Activated CD8-positive, alpha-beta memory T cell treated with anti-CD3 and anti-CD28 coated beads, Interleukin-2, amount 10 ng/mL, durations not matched to agents 7 days and 5 days (primary cell): ENCODE measurements at regions not wholly inside any gene's neighbourhood (a gene's known extent, or its start where the extent isn't known, plus 50 kb on each side); places are given as distances from the start of the nearest gene placed in this dataset.

Experiments used
- ATAC-seq: fragments of 150-1000 bp; cut with Tn5 transposase; one replicate; pipeline ENCODE4 v1.10.0; 2021; ENCODE audit warnings: moderate library complexity
- CTCF ChIA-PET: fragments of 350-600 bp; sonication (Branson Sonifier 250); formaldehyde crosslinking; loops from one replicate; lab custom pipeline; 2021; ENCODE audit warnings: antibody characterized with exemption; lab: Charles Lee
- DNase-seq: peaks from one replicate; pipeline ENCODE4 v3.0.0-alpha.2; 2020
- H3K27ac Mint-ChIP-seq: one replicate; pipeline ENCODE4 v1.8.0; 2021; ENCODE audit warnings: mild to moderate bottlenecking, mixed read lengths
- H3K27me3 Mint-ChIP-seq: one replicate; pipeline ENCODE4 v1.8.0; 2021; ENCODE audit warnings: mixed read lengths
- H3K36me3 Mint-ChIP-seq: one replicate; pipeline ENCODE4 v1.8.0; 2021; ENCODE audit warnings: mild to moderate bottlenecking, mixed read lengths
- H3K4me1 Mint-ChIP-seq: one replicate; pipeline ENCODE4 v1.8.0; 2021; ENCODE audit warnings: mixed read lengths
- H3K4me3 Mint-ChIP-seq: one replicate; pipeline ENCODE4 v1.8.0; 2021; ENCODE audit warnings: mild to moderate bottlenecking, moderate library complexity, mixed read lengths
- H3K9me3 Mint-ChIP-seq: one replicate; pipeline ENCODE4 v1.8.0; 2022; ENCODE audit warnings: low read depth, mixed read lengths

GRCh38 chr13:109666656-109667055, 119.7 kb downstream of the IRS2 start:
- H3K27ac Mint-ChIP-seq: no peak overlapping the region
- no peaks in the 10 kb centered on the region for H3K4me1 Mint-ChIP-seq
- ATAC-seq (no peak), DNase-seq (no peak)
- CTCF ChIA-PET: no interaction called here
- no peaks in the 10 kb centered on the region for H3K27me3 Mint-ChIP-seq
- peaks cover 2% of the 10 kb centered on the region for H3K9me3 Mint-ChIP-seq
- H3K4me3 Mint-ChIP-seq: no peak overlapping the region
- H3K36me3 Mint-ChIP-seq: no peaks in the 10 kb centered on the region

GRCh38 chr13:109665781-109666249, 120.6 kb downstream of the IRS2 start:
- CTCF ChIA-PET: no interaction called here
- H3K36me3 Mint-ChIP-seq: no peaks in the 10 kb centered on the region
- peaks cover 2% of the 10 kb centered on the region for H3K9me3 Mint-ChIP-seq
- ATAC-seq: no peak
- DNase-seq: no peak
- H3K27me3 Mint-ChIP-seq: no peaks in the 10 kb centered on the region
- H3K27ac Mint-ChIP-seq: no peak overlapping the region
- no peaks in the 10 kb centered on the region for H3K4me1 Mint-ChIP-seq
- no peak overlapping the region for H3K4me3 Mint-ChIP-seq

GRCh38 chr13:109665240-109665639, 121.1 kb downstream of the IRS2 start:
- no peak overlapping the region for H3K4me3 Mint-ChIP-seq
- no peak overlapping the region for H3K27ac Mint-ChIP-seq
- ATAC-seq (no peak), DNase-seq (no peak)
- H3K9me3 Mint-ChIP-seq: peaks cover 2% of the 10 kb centered on the region
- H3K27me3 Mint-ChIP-seq: no peaks in the 10 kb centered on the region
- CTCF ChIA-PET: no interaction called here
- H3K36me3 Mint-ChIP-seq: no peaks in the 10 kb centered on the region
- H3K4me1 Mint-ChIP-seq: no peaks in the 10 kb centered on the region

- H3K36me3 Mint-ChIP-seq: no peaks in the 10 kb centered on the region
- no peak overlapping the region for H3K4me3 Mint-ChIP-seq
- ATAC-seq (no peak), DNase-seq (no peak)
- CTCF ChIA-PET: no interaction called here
- no peaks in the 10 kb centered on the region for H3K27me3 Mint-ChIP-seq
- no peaks in the 10 kb centered on the region for H3K4me1 Mint-ChIP-seq
- H3K27ac Mint-ChIP-seq: no peak overlapping the region
- H3K9me3 Mint-ChIP-seq: peaks cover 7% of the 10 kb centered on the region
These were observed 129.0 kb downstream of the IRS2 start for GRCh38 chr13:109657395-109657794.

GRCh38 chr13:109656206-109656605, 130.2 kb downstream of the IRS2 start:
- no peak overlapping the region for H3K4me3 Mint-ChIP-seq
- no peak for DNase-seq
- peaks cover 7% of the 10 kb centered on the region for H3K9me3 Mint-ChIP-seq
- H3K27ac Mint-ChIP-seq: no peak overlapping the region
- no peaks in the 10 kb centered on the region for H3K27me3 Mint-ChIP-seq
- no peak for ATAC-seq
- CTCF ChIA-PET: no interaction called here
- H3K4me1 Mint-ChIP-seq: no peaks in the 10 kb centered on the region
- H3K36me3 Mint-ChIP-seq: no peaks in the 10 kb centered on the region

- CTCF ChIA-PET: no interaction called here
These were observed 130.8 kb downstream of the IRS2 start for GRCh38 chr13:109655611-109656010.

GRCh38 chr13:109655206-109655600, 131.2 kb downstream of the IRS2 start:
- CTCF ChIA-PET: no interaction called here
- DNase-seq (no peak), ATAC-seq (no peak)
- H3K4me3 Mint-ChIP-seq: no peak overlapping the region
- peaks cover 7% of the 10 kb centered on the region for H3K9me3 Mint-ChIP-seq
- H3K36me3 Mint-ChIP-seq: no peaks in the 10 kb centered on the region
- H3K4me1 Mint-ChIP-seq: no peaks in the 10 kb centered on the region
- no peaks in the 10 kb centered on the region for H3K27me3 Mint-ChIP-seq
- H3K27ac Mint-ChIP-seq: no peak overlapping the region

More at GRCh38 chr13:109655611-109656010, 130.8 kb downstream of the IRS2 start:
- peaks cover 7% of the 10 kb centered on the region for H3K9me3 Mint-ChIP-seq
- ATAC-seq (no peak), DNase-seq (no peak)
- no peak overlapping the region for H3K4me3 Mint-ChIP-seq
- no peaks in the 10 kb centered on the region for H3K4me1 Mint-ChIP-seq
- no peaks in the 10 kb centered on the region for H3K36me3 Mint-ChIP-seq
- no peak overlapping the region for H3K27ac Mint-ChIP-seq
- no peaks in the 10 kb centered on the region for H3K27me3 Mint-ChIP-seq

- no peak for ATAC-seq
- no peak overlapping the region for H3K27ac Mint-ChIP-seq
- DNase-seq: no peak
- H3K9me3 Mint-ChIP-seq: peaks cover 7% of the 10 kb centered on the region
- no peaks in the 10 kb centered on the region for H3K27me3 Mint-ChIP-seq
- H3K36me3 Mint-ChIP-seq: no peaks in the 10 kb centered on the region
- H3K4me3 Mint-ChIP-seq: no peak overlapping the region
- H3K4me1 Mint-ChIP-seq: no peaks in the 10 kb centered on the region
- CTCF ChIA-PET: no interaction called here
These were observed 131.8 kb downstream of the IRS2 start for GRCh38 chr13:109654341-109655205.

- H3K27me3 Mint-ChIP-seq: no peaks in the 10 kb centered on the region
- no peak overlapping the region for H3K27ac Mint-ChIP-seq
- ATAC-seq (no peak), DNase-seq (no peak)
- no peaks in the 10 kb centered on the region for H3K4me1 Mint-ChIP-seq
- H3K9me3 Mint-ChIP-seq: peaks cover 7% of the 10 kb centered on the region
- no peak overlapping the region for H3K4me3 Mint-ChIP-seq
- no peaks in the 10 kb centered on the region for H3K36me3 Mint-ChIP-seq
- CTCF ChIA-PET: no interaction called here
These were observed 133.9 kb downstream of the IRS2 start for GRCh38 chr13:109652531-109652930.

GRCh38 chr13:109651854-109652253, 134.5 kb downstream of the IRS2 start:
- Mint-ChIP-seq H3K36me3 (no peaks in the 10 kb centered on the region), H3K4me3 (no peak overlapping the region), H3K9me3 (peaks cover 7% of the 10 kb centered on the region), H3K4me1 (no peaks in the 10 kb centered on the region), H3K27me3 (no peaks in the 10 kb centered on the region), H3K27ac (no peak overlapping the region)
- CTCF ChIA-PET: no interaction called here
- ATAC-seq: no peak
- no peak for DNase-seq

- ATAC-seq: no peak
- Mint-ChIP-seq H3K4me3 (no peak overlapping the region), H3K27ac (no peak overlapping the region), H3K36me3 (no peaks in the 10 kb centered on the region), H3K27me3 (no peaks in the 10 kb centered on the region), H3K4me1 (no peaks in the 10 kb centered on the region), H3K9me3 (peaks cover 7% of the 10 kb centered on the region)
- CTCF ChIA-PET: no interaction called here
- no peak for DNase-seq
These were observed 135.1 kb downstream of the IRS2 start for GRCh38 chr13:109651311-109651710.

GRCh38 chr13:109650861-109651260, 135.5 kb downstream of the IRS2 start:
- no peaks in the 10 kb centered on the region for H3K4me1 Mint-ChIP-seq
- ATAC-seq (no peak), DNase-seq (no peak)
- H3K36me3 Mint-ChIP-seq: no peaks in the 10 kb centered on the region
- H3K4me3 Mint-ChIP-seq: no peak overlapping the region
- H3K27me3 Mint-ChIP-seq: no peaks in the 10 kb centered on the region
- no peak overlapping the region for H3K27ac Mint-ChIP-seq
- CTCF ChIA-PET: no interaction called here
- peaks cover 7% of the 10 kb centered on the region for H3K9me3 Mint-ChIP-seq

GRCh38 chr13:109649713-109650112, 136.7 kb downstream of the IRS2 start:
- peaks cover 4% of the 10 kb centered on the region for H3K9me3 Mint-ChIP-seq
- ATAC-seq (no peak), DNase-seq (no peak)
- CTCF ChIA-PET: no interaction called here
- H3K36me3 Mint-ChIP-seq: no peaks in the 10 kb centered on the region
- no peaks in the 10 kb centered on the region for H3K27me3 Mint-ChIP-seq
- no peak overlapping the region for H3K27ac Mint-ChIP-seq
- no peaks in the 10 kb centered on the region for H3K4me1 Mint-ChIP-seq
- H3K4me3 Mint-ChIP-seq: no peak overlapping the region

GRCh38 chr13:109647699-109648098, 138.7 kb downstream of the IRS2 start:
- Mint-ChIP-seq H3K36me3 (no peaks in the 10 kb centered on the region), H3K4me3 (no peak overlapping the region), H3K9me3 (no peaks in the 10 kb centered on the region), H3K27me3 (no peaks in the 10 kb centered on the region), H3K4me1 (no peaks in the 10 kb centered on the region), H3K27ac (no peak overlapping the region)
- DNase-seq (no peak), ATAC-seq (no peak)
- CTCF ChIA-PET: no interaction called here
